Central memory CD8-positive, alpha-beta T cell (primary cell): ENCODE measurements at regions not wholly inside any gene's neighbourhood (a gene's known extent, or its start where the extent isn't known, plus 50 kb on each side); places are given as distances from the start of the nearest gene placed in this dataset.

Experiments
- ATAC-seq: fragments of 150-1000 bp; cut with Tn5 transposase; replicated peaks from 2 replicates; pipeline ENCODE4 v1.10.0; 2022; ENCODE audit warnings: mild to moderate bottlenecking, moderate FRiP score, moderate number of reproducible peaks; ENCODE audit not compliant: poor library complexity, severe bottlenecking; ENCODE audit errors: extremely low read depth
- DNase-seq, 2 donors: peaks; one replicate each; pipeline ENCODE4 v3.0.0; 2021; ENCODE audit warnings: low spot score in 2 of 2
- H3K27ac Mint-ChIP-seq: one replicate; pipeline ENCODE4 v1.8.0; 2022; ENCODE audit warnings: low read depth, mild to moderate bottlenecking, moderate library complexity, mixed read lengths
- H3K27me3 Mint-ChIP-seq: one replicate; pipeline ENCODE4 v1.8.0; 2022; ENCODE audit warnings: mixed read lengths
- H3K36me3 Mint-ChIP-seq: one replicate; pipeline ENCODE4 v1.8.0; 2022; ENCODE audit warnings: mild to moderate bottlenecking, moderate library complexity, mixed read lengths; ENCODE audit not compliant: insufficient read depth
- H3K4me1 Mint-ChIP-seq: one replicate; pipeline ENCODE4 v1.8.0; 2022; ENCODE audit warnings: mixed read lengths
- H3K4me3 Mint-ChIP-seq: one replicate; pipeline ENCODE4 v1.8.0; 2022; ENCODE audit warnings: mild to moderate bottlenecking, moderate library complexity, mixed read lengths
- H3K9me3 Mint-ChIP-seq: one replicate; pipeline ENCODE4 v1.8.0; 2022; ENCODE audit warnings: mixed read lengths

GRCh38 chr2:163808406-163808805, 72.6 kb upstream of the FIGN start:
- Mint-ChIP-seq H3K36me3 (no peaks in the 10 kb centered on the region), H3K27ac (no peak overlapping the region), H3K4me3 (no peak overlapping the region), H3K27me3 (no peaks in the 10 kb centered on the region), H3K9me3 (peaks cover 36% of the 10 kb centered on the region), H3K4me1 (no peaks in the 10 kb centered on the region)
- no peak for DNase-seq
- no peak for ATAC-seq

GRCh38 chr2:163802284-163802683, 66.5 kb upstream of the FIGN start:
- no peak overlapping the region for H3K4me3 Mint-ChIP-seq
- no peaks in the 10 kb centered on the region for H3K4me1 Mint-ChIP-seq
- ATAC-seq (no peak), DNase-seq (no peak)
- H3K27ac Mint-ChIP-seq: no peak overlapping the region
- H3K27me3 Mint-ChIP-seq: no peaks in the 10 kb centered on the region
- peaks cover 12% of the 10 kb centered on the region for H3K9me3 Mint-ChIP-seq
- H3K36me3 Mint-ChIP-seq: no peaks in the 10 kb centered on the region

GRCh38 chr2:163801486-163801885, 65.7 kb upstream of the FIGN start:
- Mint-ChIP-seq H3K27ac (no peak overlapping the region), H3K4me1 (no peaks in the 10 kb centered on the region), H3K27me3 (no peaks in the 10 kb centered on the region), H3K4me3 (no peak overlapping the region), H3K36me3 (no peaks in the 10 kb centered on the region), H3K9me3 (peaks cover 12% of the 10 kb centered on the region)
- ATAC-seq (no peak), DNase-seq (no peak)

GRCh38 chr2:163800951-163801381, 65.2 kb upstream of the FIGN start:
- Mint-ChIP-seq H3K4me3 (no peak overlapping the region), H3K9me3 (peaks cover 12% of the 10 kb centered on the region), H3K27me3 (no peaks in the 10 kb centered on the region), H3K27ac (no peak overlapping the region), H3K4me1 (no peaks in the 10 kb centered on the region), H3K36me3 (no peaks in the 10 kb centered on the region)
- no peak for DNase-seq
- ATAC-seq: no peak

GRCh38 chr2:163799807-163800206, 64.0 kb upstream of the FIGN start:
- no peak overlapping the region for H3K4me3 Mint-ChIP-seq
- H3K4me1 Mint-ChIP-seq: no peaks in the 10 kb centered on the region
- no peak for ATAC-seq
- no peaks in the 10 kb centered on the region for H3K36me3 Mint-ChIP-seq
- no peak for DNase-seq
- H3K27ac Mint-ChIP-seq: no peak overlapping the region
- no peaks in the 10 kb centered on the region for H3K27me3 Mint-ChIP-seq
- peaks cover 12% of the 10 kb centered on the region for H3K9me3 Mint-ChIP-seq

GRCh38 chr2:163794635-163795034, 58.8 kb upstream of the FIGN start:
- H3K9me3 Mint-ChIP-seq: peaks cover 18% of the 10 kb centered on the region
- H3K4me3 Mint-ChIP-seq: no peak overlapping the region
- H3K27me3 Mint-ChIP-seq: no peaks in the 10 kb centered on the region
- no peaks in the 10 kb centered on the region for H3K36me3 Mint-ChIP-seq
- H3K27ac Mint-ChIP-seq: no peak overlapping the region
- ATAC-seq (no peak), DNase-seq (no peak)
- no peaks in the 10 kb centered on the region for H3K4me1 Mint-ChIP-seq
